ENCODE measurements at regions not wholly inside any gene's neighbourhood (a gene's known extent, or its start where the extent isn't known, plus 50 kb on each side); places are given as distances from the start of the nearest gene placed in this dataset.

DNA sequence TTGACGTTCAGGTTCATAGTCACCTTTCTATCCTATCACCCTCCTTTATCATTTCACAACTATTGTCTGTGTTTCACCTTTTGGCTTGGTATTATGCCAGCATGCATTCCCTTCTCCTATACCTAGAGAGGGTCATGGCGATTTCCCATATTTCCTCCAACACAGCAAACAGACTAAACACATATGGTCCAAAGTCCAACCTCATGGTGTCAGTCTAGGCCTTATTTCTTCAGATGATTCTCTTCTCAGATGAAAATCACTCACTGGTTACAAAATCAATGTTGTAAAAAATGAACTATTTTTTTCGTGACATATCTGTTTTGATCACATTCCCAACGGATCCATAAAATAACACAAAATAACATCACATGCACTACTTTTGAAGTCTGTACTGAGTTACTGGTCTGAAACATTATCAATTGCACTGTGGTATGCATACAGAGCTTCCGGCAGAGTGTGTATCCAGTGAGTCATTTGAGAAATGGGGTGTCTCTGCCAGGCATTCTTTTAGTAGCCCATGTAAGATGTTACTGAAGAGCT lies 204.8 kb upstream of the GALNT5 start (continued):
- TF ChIP-seq, protein P1, sequence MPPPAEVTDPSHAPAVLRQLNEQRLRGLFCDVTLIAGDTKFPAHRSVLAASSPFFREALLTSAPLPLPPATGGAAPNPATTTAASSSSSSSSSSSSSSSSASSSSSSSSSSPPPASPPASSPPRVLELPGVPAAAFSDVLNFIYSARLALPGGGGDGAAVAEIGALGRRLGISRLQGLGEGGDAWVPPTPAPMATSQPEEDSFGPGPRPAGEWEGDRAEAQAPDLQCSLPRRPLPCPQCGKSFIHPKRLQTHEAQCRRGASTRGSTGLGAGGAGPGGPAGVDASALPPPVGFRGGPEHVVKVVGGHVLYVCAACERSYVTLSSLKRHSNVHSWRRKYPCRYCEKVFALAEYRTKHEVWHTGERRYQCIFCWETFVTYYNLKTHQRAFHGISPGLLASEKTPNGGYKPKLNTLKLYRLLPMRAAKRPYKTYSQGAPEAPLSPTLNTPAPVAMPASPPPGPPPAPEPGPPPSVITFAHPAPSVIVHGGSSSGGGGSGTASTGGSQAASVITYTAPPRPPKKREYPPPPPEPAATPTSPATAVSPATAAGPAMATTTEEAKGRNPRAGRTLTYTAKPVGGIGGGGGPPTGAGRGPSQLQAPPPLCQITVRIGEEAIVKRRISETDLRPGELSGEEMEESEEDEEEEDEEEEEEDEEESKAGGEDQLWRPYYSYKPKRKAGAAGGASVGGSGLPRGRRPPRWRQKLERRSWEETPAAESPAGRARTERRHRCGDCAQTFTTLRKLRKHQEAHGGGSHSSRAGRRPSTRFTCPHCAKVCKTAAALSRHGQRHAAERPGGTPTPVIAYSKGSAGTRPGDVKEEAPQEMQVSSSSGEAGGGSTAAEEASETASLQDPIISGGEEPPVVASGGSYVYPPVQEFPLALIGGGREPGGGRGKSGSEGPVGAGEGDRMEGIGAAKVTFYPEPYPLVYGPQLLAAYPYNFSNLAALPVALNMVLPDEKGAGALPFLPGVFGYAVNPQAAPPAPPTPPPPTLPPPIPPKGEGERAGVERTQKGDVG (CRISPR knock-in tag; IDR thresholded peaks at IDR 0.05; ENCODE audit: borderline replicate concordance): no peak
- TF ChIP-seq SIN3B (IDR thresholded peaks at IDR 0.05; ENCODE audit: low read length) (no peak), RCOR2 (CRISPR knock-in tag; IDR thresholded peaks at IDR 0.05) (peak; percentile 26; the same call in 1 of the 2 replicates), GATAD2A (CRISPR knock-in tag; IDR thresholded peaks at IDR 0.05) (peak; percentile 61; the same call in 1 of the 2 replicates), ZC3H4 (CRISPR knock-in tag; IDR thresholded peaks at IDR 0.05; ENCODE audit: borderline replicate concordance) (no peak), ZSCAN25 (CRISPR knock-in tag; IDR thresholded peaks at IDR 0.05) (no peak), KDM1A (CRISPR knock-in tag; IDR thresholded peaks at IDR 0.05) (no peak), MIER2 (CRISPR knock-in tag; IDR thresholded peaks at IDR 0.05) (0 out of 2 replicates have a peak, but pooled peaks have one; percentile 16), FOXA1 (IDR thresholded peaks at IDR 0.05) (no peak), FOXA1 (CRISPR knock-in tag; IDR thresholded peaks at IDR 0.05) (peak; percentile 22), CEBPB (IDR thresholded peaks at IDR 0.05; ENCODE audit: borderline replicate concordance, low read depth, low read length) (peak; percentile 57; the same call in 1 of the 2 replicates), NFIC (IDR thresholded peaks at IDR 0.05; ENCODE audit: low read length) (peak; percentile 51; the same call in 1 of the 2 replicates), ERF (CRISPR knock-in tag; IDR thresholded peaks at IDR 0.05) (no peak), RFX1 (IDR thresholded peaks at IDR 0.05) (no peak), SKI (IDR thresholded peaks at IDR 0.05; ENCODE audit: partially characterized antibody) (peak; percentile 21), RFX5 (IDR thresholded peaks at IDR 0.05; ENCODE audit: low read depth, low read length) (no peak), CREM (IDR thresholded peaks at IDR 0.05) (peak; percentile 25; the same call in 1 of the 2 replicates), CREM (CRISPR knock-in tag; IDR thresholded peaks at IDR 0.05) (no peak), ZNF225 (CRISPR knock-in tag; IDR thresholded peaks at IDR 0.05) (no peak)
- TF ChIP-seq, protein P2, sequence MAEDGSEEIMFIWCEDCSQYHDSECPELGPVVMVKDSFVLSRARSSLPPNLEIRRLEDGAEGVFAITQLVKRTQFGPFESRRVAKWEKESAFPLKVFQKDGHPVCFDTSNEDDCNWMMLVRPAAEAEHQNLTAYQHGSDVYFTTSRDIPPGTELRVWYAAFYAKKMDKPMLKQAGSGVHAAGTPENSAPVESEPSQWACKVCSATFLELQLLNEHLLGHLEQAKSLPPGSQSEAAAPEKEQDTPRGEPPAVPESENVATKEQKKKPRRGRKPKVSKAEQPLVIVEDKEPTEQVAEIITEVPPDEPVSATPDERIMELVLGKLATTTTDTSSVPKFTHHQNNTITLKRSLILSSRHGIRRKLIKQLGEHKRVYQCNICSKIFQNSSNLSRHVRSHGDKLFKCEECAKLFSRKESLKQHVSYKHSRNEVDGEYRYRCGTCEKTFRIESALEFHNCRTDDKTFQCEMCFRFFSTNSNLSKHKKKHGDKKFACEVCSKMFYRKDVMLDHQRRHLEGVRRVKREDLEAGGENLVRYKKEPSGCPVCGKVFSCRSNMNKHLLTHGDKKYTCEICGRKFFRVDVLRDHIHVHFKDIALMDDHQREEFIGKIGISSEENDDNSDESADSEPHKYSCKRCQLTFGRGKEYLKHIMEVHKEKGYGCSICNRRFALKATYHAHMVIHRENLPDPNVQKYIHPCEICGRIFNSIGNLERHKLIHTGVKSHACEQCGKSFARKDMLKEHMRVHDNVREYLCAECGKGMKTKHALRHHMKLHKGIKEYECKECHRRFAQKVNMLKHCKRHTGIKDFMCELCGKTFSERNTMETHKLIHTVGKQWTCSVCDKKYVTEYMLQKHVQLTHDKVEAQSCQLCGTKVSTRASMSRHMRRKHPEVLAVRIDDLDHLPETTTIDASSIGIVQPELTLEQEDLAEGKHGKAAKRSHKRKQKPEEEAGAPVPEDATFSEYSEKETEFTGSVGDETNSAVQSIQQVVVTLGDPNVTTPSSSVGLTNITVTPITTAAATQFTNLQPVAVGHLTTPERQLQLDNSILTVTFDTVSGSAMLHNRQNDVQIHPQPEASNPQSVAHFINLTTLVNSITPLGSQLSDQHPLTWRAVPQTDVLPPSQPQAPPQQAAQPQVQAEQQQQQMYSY (CRISPR knock-in tag; IDR thresholded peaks at IDR 0.05): no peak
- TF ChIP-seq, protein P3, sequence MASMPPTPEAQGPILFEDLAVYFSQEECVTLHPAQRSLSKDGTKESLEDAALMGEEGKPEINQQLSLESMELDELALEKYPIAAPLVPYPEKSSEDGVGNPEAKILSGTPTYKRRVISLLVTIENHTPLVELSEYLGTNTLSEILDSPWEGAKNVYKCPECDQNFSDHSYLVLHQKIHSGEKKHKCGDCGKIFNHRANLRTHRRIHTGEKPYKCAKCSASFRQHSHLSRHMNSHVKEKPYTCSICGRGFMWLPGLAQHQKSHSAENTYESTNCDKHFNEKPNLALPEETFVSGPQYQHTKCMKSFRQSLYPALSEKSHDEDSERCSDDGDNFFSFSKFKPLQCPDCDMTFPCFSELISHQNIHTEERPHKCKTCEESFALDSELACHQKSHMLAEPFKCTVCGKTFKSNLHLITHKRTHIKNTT (CRISPR knock-in tag; IDR thresholded peaks at IDR 0.05): no peak
- TF ChIP-seq, protein P4, sequence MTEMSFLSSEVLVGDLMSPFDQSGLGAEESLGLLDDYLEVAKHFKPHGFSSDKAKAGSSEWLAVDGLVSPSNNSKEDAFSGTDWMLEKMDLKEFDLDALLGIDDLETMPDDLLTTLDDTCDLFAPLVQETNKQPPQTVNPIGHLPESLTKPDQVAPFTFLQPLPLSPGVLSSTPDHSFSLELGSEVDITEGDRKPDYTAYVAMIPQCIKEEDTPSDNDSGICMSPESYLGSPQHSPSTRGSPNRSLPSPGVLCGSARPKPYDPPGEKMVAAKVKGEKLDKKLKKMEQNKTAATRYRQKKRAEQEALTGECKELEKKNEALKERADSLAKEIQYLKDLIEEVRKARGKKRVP (CRISPR knock-in tag; IDR thresholded peaks at IDR 0.05): peak in 1 of 2 experiments; percentile 33; a peak in 1 of 4 replicates
- TF ChIP-seq, protein P5, sequence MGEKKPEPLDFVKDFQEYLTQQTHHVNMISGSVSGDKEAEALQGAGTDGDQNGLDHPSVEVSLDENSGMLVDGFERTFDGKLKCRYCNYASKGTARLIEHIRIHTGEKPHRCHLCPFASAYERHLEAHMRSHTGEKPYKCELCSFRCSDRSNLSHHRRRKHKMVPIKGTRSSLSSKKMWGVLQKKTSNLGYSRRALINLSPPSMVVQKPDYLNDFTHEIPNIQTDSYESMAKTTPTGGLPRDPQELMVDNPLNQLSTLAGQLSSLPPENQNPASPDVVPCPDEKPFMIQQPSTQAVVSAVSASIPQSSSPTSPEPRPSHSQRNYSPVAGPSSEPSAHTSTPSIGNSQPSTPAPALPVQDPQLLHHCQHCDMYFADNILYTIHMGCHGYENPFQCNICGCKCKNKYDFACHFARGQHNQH (CRISPR knock-in tag; IDR thresholded peaks at IDR 0.05): no peak

Data from HepG2 (cell line).